Right lobe of liver (tissue), 6 donors: ENCODE measurements at regions not wholly inside any gene's neighbourhood (a gene's known extent, or its start where the extent isn't known, plus 50 kb on each side); places are given as distances from the start of the nearest gene placed in this dataset.

Source experiments
- ATAC-seq, 4 donors: fragments of 200-7000 bp; cut with Tn5 transposase; one replicate each; pipeline ENCODE4 v1.9.1; 2020; ENCODE audit warnings: mild to moderate bottlenecking in 4 of 4, moderate library complexity in 4 of 4
- DNase-seq, 3 donors: peaks; one replicate each; pipeline ENCODE4 v3.0.0-alpha.2; 2020
- H3K27ac ChIP-seq, 3 donors: fragments of 200-600 bp; one replicate each; pipeline ENCODE4 v1.8.0; 2022
- H3K27me3 ChIP-seq, 2 donors: fragments of 200-600 bp; one replicate each; pipeline ENCODE4 v1.8.0; 2022
- H3K36me3 ChIP-seq, 4 donors: fragments of 200-600 bp; sonication (generic) in 1 of 4; one replicate each; pipeline versions ENCODE4 v1.5.1 to v1.8.0; 2017 to 2022; ENCODE audit warnings: control low read depth in 1 of 4
- H3K4me1 ChIP-seq, 4 donors: fragments of 200-600 bp; sonication (generic) in 1 of 4; one replicate each; pipeline versions ENCODE4 v1.5.1 to v1.8.0; 2017 to 2022; ENCODE audit warnings: control low read depth in 1 of 4
- H3K4me3 ChIP-seq, 3 donors: fragments of 200-600 bp; one replicate each; pipeline ENCODE4 v1.8.0; 2022
- H3K9me3 ChIP-seq, 4 donors: fragments of 200-600 bp; sonication (generic) in 1 of 4; one replicate each; pipeline versions ENCODE4 v1.5.1 to v1.8.0; 2017 to 2022; ENCODE audit warnings: control low read depth in 1 of 4
- POLR2A ChIP-seq: fragments of 450-650 bp; IDR thresholded peaks from one replicate; pipeline ENCODE4 v1.6.1; 2017; ENCODE audit warnings: antibody characterized with exemption, mild to moderate bottlenecking
- WGBS: methylation state at CpG from one replicate; pipeline ENCODE4 v1.1.6; 2018; ENCODE audit warnings: low coverage, low lambda C conversion rate; ENCODE audit not compliant: insufficient coverage; ENCODE audit errors: missing lambda C conversion rate; 5-methylcytosine and 5-hydroxymethylcytosine counted together
- intact Hi-C, 2 donors: fragments of 100-400 bp; cut with DNase I; formaldehyde crosslinking; loops; one replicate each; pipeline versions ENCODE4 v1.11.2 to v1.14.1; 2022
- TF ChIP-seq, protein P1 (sequence below), 4 donors: fragments of 200-600 bp in 3 of 4; fragments of 450-650 bp in 1 of 4; IDR thresholded peaks; one replicate each; pipeline versions ENCODE4 v1.5.1 to v1.8.0; 2016 to 2022; ENCODE audit warnings: antibody characterized with exemption in 4 of 4, mild to moderate bottlenecking in 2 of 4
- donor health status: DM: no; HTN: yes; CAD: no.
- donor health status: DM: no; HTN: no; CAD: no.
- donor health status: DM: no; HTN: no; CAD: no.
- donor health status: DM: no; HTN: yes; CAD: no.
- donor health status: DM: no; HTN: yes; CAD: no.

DNA sequence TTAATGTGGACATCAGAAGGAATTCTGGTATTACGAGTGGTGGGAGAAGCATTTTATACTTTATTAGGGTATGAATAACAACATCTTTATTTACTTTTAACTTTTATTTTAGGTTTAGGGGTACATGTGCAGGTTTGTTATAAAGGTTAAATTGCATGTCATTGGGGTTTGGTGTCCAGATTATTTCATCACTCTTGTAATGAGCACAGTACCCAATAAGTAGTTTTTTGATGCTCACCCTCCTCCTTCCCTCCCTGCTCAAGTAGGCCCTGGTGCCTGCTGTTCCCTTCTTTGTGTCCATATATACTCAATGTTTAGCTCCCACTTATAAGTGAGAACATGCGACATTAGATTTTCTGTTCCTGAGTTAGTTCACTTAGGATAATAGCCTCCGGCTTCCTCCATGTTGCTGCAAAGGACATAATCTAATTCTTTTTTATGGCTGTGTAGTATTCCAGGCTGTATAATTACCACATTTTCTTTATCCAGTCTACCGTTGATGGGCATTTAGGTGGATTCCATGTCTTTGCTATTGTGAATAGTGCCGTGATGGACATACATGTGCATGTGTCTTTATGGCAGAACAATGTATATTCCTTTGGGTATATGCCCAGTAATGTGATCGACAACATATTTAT is 456.2 kb downstream of the XYLT1 start:
- Histone ChIP-seq H3K36me3 (no peaks in the 10 kb centered on the region), H3K4me3 (no peak overlapping the region), H3K4me1 (no peaks in the 10 kb centered on the region), H3K9me3 (no peaks in the 10 kb centered on the region), H3K27ac (no peak overlapping the region), H3K27me3 (no peaks in the 10 kb centered on the region)
- 75% methylated on average over 6 of the region's 6 CpGs for WGBS
- TF ChIP-seq POLR2A: no peak
- TF ChIP-seq, protein P1, sequence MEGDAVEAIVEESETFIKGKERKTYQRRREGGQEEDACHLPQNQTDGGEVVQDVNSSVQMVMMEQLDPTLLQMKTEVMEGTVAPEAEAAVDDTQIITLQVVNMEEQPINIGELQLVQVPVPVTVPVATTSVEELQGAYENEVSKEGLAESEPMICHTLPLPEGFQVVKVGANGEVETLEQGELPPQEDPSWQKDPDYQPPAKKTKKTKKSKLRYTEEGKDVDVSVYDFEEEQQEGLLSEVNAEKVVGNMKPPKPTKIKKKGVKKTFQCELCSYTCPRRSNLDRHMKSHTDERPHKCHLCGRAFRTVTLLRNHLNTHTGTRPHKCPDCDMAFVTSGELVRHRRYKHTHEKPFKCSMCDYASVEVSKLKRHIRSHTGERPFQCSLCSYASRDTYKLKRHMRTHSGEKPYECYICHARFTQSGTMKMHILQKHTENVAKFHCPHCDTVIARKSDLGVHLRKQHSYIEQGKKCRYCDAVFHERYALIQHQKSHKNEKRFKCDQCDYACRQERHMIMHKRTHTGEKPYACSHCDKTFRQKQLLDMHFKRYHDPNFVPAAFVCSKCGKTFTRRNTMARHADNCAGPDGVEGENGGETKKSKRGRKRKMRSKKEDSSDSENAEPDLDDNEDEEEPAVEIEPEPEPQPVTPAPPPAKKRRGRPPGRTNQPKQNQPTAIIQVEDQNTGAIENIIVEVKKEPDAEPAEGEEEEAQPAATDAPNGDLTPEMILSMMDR (IDR thresholded peaks at IDR 0.05): no peak
- ATAC-seq (no peak), DNase-seq (no peak)
- intact Hi-C loops: no loop called here

DNA sequence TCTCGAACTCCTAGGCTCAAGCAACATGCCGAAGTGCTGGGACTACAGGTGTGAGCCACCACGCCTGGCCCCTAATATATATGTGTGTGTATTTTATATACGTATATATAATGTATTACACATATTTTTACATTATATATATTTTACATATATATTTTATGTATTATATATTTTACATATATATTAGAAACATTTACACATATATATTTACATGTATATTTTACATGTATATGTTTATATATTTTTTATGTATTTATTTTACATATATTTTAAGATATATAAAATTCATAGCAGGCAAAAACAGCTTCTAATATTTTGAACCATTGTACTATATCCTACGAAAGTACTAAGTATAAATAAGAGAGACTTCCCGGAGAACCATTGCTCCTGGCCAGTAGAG is 455.1 kb downstream of the XYLT1 start:
- no peaks in the 10 kb centered on the region for H3K4me1 ChIP-seq
- no peaks in the 10 kb centered on the region for H3K36me3 ChIP-seq
- 78% methylated on average over 6 of the region's 6 CpGs for WGBS
- no peaks in the 10 kb centered on the region for H3K27me3 ChIP-seq
- TF ChIP-seq POLR2A: no peak
- TF ChIP-seq, protein P1 (IDR thresholded peaks at IDR 0.05): no peak
- H3K9me3 ChIP-seq: no peaks in the 10 kb centered on the region
- H3K4me3 ChIP-seq: no peak overlapping the region
- intact Hi-C loops: no loop called here
- ATAC-seq (no peak), DNase-seq (no peak)
- no peak overlapping the region for H3K27ac ChIP-seq

DNA sequence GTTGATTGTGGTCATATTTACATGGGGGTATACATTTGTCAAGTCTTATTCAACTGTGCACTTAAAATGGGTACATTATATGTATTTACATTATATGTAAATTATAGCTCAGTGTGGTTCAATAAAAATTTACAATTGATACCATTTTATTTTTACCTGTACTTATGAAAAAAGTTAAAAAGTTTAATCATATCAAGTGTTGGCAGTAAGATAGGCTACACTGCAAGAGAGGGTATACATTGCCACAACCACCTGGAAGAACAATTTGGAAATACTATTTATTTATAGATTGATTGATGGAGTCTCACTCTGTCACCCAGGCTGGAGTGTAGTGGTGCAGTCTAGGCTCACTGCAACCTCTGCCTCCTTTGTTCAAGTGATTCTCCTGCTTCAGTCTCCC is 453.3 kb downstream of the XYLT1 start:
- intact Hi-C loops: no loop called here
- no peaks in the 10 kb centered on the region for H3K27me3 ChIP-seq
- no peak overlapping the region for H3K27ac ChIP-seq
- TF ChIP-seq POLR2A: no peak
- TF ChIP-seq, protein P1 (IDR thresholded peaks at IDR 0.05): no peak
- H3K4me1 ChIP-seq: no peaks in the 10 kb centered on the region
- DNase-seq (no peak), ATAC-seq (no peak)
- no peaks in the 10 kb centered on the region for H3K36me3 ChIP-seq
- no peaks in the 10 kb centered on the region for H3K9me3 ChIP-seq
- no peak overlapping the region for H3K4me3 ChIP-seq

DNA sequence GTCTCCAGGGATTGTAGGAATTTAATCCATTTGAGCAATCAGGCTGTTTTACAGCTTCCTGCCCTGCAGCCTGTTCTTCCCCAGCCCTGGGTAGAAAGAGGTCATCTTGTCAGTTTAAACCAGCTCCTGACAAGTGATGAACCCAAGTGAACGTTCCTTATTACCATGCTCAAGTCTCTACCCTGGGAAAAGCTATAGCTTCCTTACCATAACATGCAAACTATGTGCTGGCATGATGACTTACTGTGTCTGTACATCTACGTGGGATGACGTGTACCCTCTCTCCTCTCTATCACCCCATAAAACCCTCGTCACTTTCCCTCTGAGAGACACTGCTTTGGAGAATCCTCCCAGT is 452.2 kb downstream of the XYLT1 start:
- ATAC-seq (no peak), DNase-seq (no peak)
- no peaks in the 10 kb centered on the region for H3K9me3 ChIP-seq
- no peaks in the 10 kb centered on the region for H3K27me3 ChIP-seq
- H3K36me3 ChIP-seq: no peaks in the 10 kb centered on the region
- no peak for TF ChIP-seq POLR2A
- TF ChIP-seq, protein P1 (IDR thresholded peaks at IDR 0.05): no peak
- WGBS: 43% methylated on average over 4 of the region's 4 CpGs
- H3K27ac ChIP-seq: no peak overlapping the region
- no peak overlapping the region for H3K4me3 ChIP-seq
- H3K4me1 ChIP-seq: no peaks in the 10 kb centered on the region
- intact Hi-C loops: no loop called here

DNA sequence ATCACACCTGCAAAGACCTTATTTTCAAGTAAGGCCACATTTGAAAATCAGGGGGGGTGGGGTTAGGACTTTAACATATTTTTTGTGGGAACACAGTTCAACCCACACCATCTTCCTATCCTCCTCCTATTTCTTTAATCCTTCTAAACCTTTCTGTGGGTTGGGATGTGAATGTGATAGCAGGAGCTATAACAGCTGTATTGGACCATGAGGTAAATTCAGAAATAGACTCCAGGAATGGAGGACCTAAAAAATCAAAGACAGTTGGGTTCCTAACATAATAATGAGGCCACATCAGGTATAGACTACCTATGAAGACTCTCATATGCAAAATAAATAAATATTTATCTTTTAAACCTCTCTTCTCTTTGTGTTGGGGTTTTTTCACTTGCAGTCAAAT is 451.4 kb downstream of the XYLT1 start:
- no peaks in the 10 kb centered on the region for H3K9me3 ChIP-seq
- no peaks in the 10 kb centered on the region for H3K4me1 ChIP-seq
- DNase-seq (no peak), ATAC-seq (no peak)
- TF ChIP-seq, protein P1 (IDR thresholded peaks at IDR 0.05): no peak
- TF ChIP-seq POLR2A: no peak
- no peaks in the 10 kb centered on the region for H3K27me3 ChIP-seq
- H3K27ac ChIP-seq: no peak overlapping the region
- H3K4me3 ChIP-seq: no peak overlapping the region
- intact Hi-C loops: no loop called here
- H3K36me3 ChIP-seq: no peaks in the 10 kb centered on the region
